ENCODE measurements at regions not wholly inside any gene's neighbourhood (a gene's known extent, or its start where the extent isn't known, plus 50 kb on each side); places are given as distances from the start of the nearest gene placed in this dataset.

DNA sequence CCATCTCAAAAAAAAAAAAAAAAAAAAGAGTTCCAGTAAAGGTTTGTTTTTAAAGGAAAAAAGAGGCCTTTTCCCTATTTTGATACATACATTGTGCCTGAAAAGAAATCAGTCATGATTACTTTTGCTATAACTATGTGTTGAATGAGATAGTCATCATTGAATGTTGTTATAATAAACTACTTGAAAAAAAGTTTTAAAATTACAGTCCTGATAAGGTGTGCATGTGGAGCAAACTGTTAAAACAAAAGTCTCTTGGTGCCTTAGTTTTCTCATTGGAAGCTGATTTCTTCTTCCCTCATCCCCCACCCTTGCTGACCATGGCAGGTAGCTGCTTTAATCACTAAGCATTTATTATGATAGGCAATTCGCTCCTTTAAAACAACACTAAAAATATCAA lies 172.3 kb upstream of the TBCA start:
- Histone ChIP-seq H3K4me1 (ENCODE audit: control insufficient read depth, insufficient read depth, low read length, poor library complexity, severe bottlenecking) (no peaks in the 10 kb centered on the region), H3K27me3 (replicated peaks; ENCODE audit: control insufficient read depth, insufficient read depth, low read length, poor library complexity, severe bottlenecking) (no peaks in the 10 kb centered on the region), H3K36me3 (ENCODE audit: control insufficient read depth, insufficient read depth, low read length) (no peaks in the 10 kb centered on the region), H3K27ac (ENCODE audit: insufficient read depth, low read length, poor library complexity, severe bottlenecking) (no peak overlapping the region), H3K9me3 (ENCODE audit: control insufficient read depth, low read length) (no peaks in the 10 kb centered on the region), H3K4me3 (ENCODE audit: insufficient read depth, low read depth, low read length, poor library complexity, severe bottlenecking) (no peak overlapping the region)
- DNase-seq = no peak

GRCh38 chr5:77947041-77947428 lies 170.9 kb upstream of the TBCA start:
- no peaks in the 10 kb centered on the region for H3K27me3 ChIP-seq (replicated peaks; ENCODE audit: control insufficient read depth, insufficient read depth, low read length, poor library complexity, severe bottlenecking)
- no peak for DNase-seq
- H3K36me3 ChIP-seq (ENCODE audit: control insufficient read depth, insufficient read depth, low read length) = no peaks in the 10 kb centered on the region
- H3K4me1 ChIP-seq (ENCODE audit: control insufficient read depth, insufficient read depth, low read length, poor library complexity, severe bottlenecking) = no peaks in the 10 kb centered on the region
- H3K27ac ChIP-seq (ENCODE audit: insufficient read depth, low read length, poor library complexity, severe bottlenecking) = no peak overlapping the region
- H3K4me3 ChIP-seq (ENCODE audit: insufficient read depth, low read depth, low read length, poor library complexity, severe bottlenecking) = no peak overlapping the region
- no peaks in the 10 kb centered on the region for H3K9me3 ChIP-seq (ENCODE audit: control insufficient read depth, low read length)

DNA sequence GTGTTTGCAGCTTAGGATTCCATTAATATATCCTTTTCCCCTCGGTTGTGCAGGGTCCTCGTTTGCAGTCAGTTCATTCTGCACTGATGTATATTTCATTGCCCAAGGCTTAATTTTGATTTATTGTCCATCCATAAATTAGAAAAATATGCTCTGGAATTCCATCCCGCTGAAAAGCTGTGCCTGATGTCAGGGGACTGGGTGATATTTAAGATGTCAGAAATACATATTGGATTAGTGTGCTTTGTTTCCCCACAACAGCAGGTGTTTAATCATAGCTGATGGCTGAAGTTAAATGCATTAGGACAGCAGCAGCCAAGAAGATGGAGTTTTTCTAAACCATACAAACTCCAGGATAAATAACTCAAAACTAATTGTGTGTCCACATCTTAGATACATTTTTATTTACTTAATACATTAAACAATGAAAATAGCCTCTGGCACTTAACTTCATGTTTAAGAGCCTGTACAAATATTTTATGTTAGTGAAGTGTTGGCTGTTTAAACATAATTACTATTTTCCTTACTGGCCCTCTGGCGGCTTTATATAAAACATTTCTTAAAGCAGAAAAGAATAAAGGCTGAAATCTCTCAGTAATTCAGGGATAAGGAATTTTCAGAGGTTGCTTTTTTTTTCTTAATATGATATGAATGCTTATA lies 170.4 kb upstream of the TBCA start:
- Histone ChIP-seq H3K27ac (ENCODE audit: insufficient read depth, low read length, poor library complexity, severe bottlenecking) (no peak overlapping the region), H3K9me3 (ENCODE audit: control insufficient read depth, low read length) (no peaks in the 10 kb centered on the region), H3K27me3 (replicated peaks; ENCODE audit: control insufficient read depth, insufficient read depth, low read length, poor library complexity, severe bottlenecking) (no peaks in the 10 kb centered on the region), H3K4me3 (ENCODE audit: insufficient read depth, low read depth, low read length, poor library complexity, severe bottlenecking) (no peak overlapping the region), H3K4me1 (ENCODE audit: control insufficient read depth, insufficient read depth, low read length, poor library complexity, severe bottlenecking) (no peaks in the 10 kb centered on the region), H3K36me3 (ENCODE audit: control insufficient read depth, insufficient read depth, low read length) (no peaks in the 10 kb centered on the region)
- no peak for DNase-seq

GRCh38 chr5:77945874-77946273 lies 169.7 kb upstream of the TBCA start:
- Histone ChIP-seq H3K4me1 (ENCODE audit: control insufficient read depth, insufficient read depth, low read length, poor library complexity, severe bottlenecking) (no peaks in the 10 kb centered on the region), H3K36me3 (ENCODE audit: control insufficient read depth, insufficient read depth, low read length) (no peaks in the 10 kb centered on the region), H3K4me3 (ENCODE audit: insufficient read depth, low read depth, low read length, poor library complexity, severe bottlenecking) (no peak overlapping the region), H3K27ac (ENCODE audit: insufficient read depth, low read length, poor library complexity, severe bottlenecking) (no peak overlapping the region), H3K9me3 (ENCODE audit: control insufficient read depth, low read length) (no peaks in the 10 kb centered on the region), H3K27me3 (replicated peaks; ENCODE audit: control insufficient read depth, insufficient read depth, low read length, poor library complexity, severe bottlenecking) (peaks cover 3% of the 10 kb centered on the region)
- no peak for DNase-seq

- H3K27ac ChIP-seq (ENCODE audit: insufficient read depth, low read length, poor library complexity, severe bottlenecking) = no peak overlapping the region
- H3K36me3 ChIP-seq (ENCODE audit: control insufficient read depth, insufficient read depth, low read length) = no peaks in the 10 kb centered on the region
- H3K27me3 ChIP-seq (replicated peaks; ENCODE audit: control insufficient read depth, insufficient read depth, low read length, poor library complexity, severe bottlenecking) = peaks cover 3% of the 10 kb centered on the region
- no peak for DNase-seq
- no peaks in the 10 kb centered on the region for H3K4me1 ChIP-seq (ENCODE audit: control insufficient read depth, insufficient read depth, low read length, poor library complexity, severe bottlenecking)
- H3K9me3 ChIP-seq (ENCODE audit: control insufficient read depth, low read length) = no peaks in the 10 kb centered on the region
- no peak overlapping the region for H3K4me3 ChIP-seq (ENCODE audit: insufficient read depth, low read depth, low read length, poor library complexity, severe bottlenecking)
These were observed 168.7 kb upstream of the TBCA start for GRCh38 chr5:77944757-77945340.

DNA sequence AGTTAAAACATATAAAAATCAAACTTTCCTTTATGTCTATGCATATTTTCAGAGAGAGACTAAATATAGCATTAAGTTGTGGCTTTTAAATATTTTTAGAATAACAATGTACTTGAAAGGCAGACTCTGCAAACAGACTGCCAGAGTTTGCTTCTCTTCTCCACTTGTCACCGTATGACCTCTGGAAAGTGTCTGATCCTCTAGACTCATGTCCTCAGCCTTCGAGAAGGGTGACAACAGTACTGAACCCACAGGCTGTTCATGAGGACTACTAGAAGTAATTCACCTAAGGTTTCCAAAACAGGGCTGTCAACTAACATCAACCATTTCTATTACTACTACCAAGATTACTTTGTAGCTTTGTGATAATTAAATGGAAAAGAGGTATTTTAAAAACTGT lies 167.7 kb upstream of the TBCA start:
- Histone ChIP-seq H3K4me3 (ENCODE audit: insufficient read depth, low read depth, low read length, poor library complexity, severe bottlenecking) (no peak overlapping the region), H3K9me3 (ENCODE audit: control insufficient read depth, low read length) (no peaks in the 10 kb centered on the region), H3K27ac (ENCODE audit: insufficient read depth, low read length, poor library complexity, severe bottlenecking) (no peak overlapping the region), H3K36me3 (ENCODE audit: control insufficient read depth, insufficient read depth, low read length) (no peaks in the 10 kb centered on the region), H3K4me1 (ENCODE audit: control insufficient read depth, insufficient read depth, low read length, poor library complexity, severe bottlenecking) (no peaks in the 10 kb centered on the region), H3K27me3 (replicated peaks; ENCODE audit: control insufficient read depth, insufficient read depth, low read length, poor library complexity, severe bottlenecking) (peaks cover 3% of the 10 kb centered on the region)
- no peak for DNase-seq

- Histone ChIP-seq H3K4me3 (ENCODE audit: insufficient read depth, low read depth, low read length, poor library complexity, severe bottlenecking) (no peak overlapping the region), H3K4me1 (ENCODE audit: control insufficient read depth, insufficient read depth, low read length, poor library complexity, severe bottlenecking) (no peaks in the 10 kb centered on the region), H3K9me3 (ENCODE audit: control insufficient read depth, low read length) (no peaks in the 10 kb centered on the region), H3K36me3 (ENCODE audit: control insufficient read depth, insufficient read depth, low read length) (no peaks in the 10 kb centered on the region), H3K27me3 (replicated peaks; ENCODE audit: control insufficient read depth, insufficient read depth, low read length, poor library complexity, severe bottlenecking) (peaks cover 3% of the 10 kb centered on the region), H3K27ac (ENCODE audit: insufficient read depth, low read length, poor library complexity, severe bottlenecking) (no peak overlapping the region)
- no peak for DNase-seq
These were observed 166.6 kb upstream of the TBCA start for GRCh38 chr5:77942578-77943239.

GRCh38 chr5:77937015-77937908 lies 161.1 kb upstream of the TBCA start:
- no peak overlapping the region for H3K4me3 ChIP-seq (ENCODE audit: insufficient read depth, low read depth, low read length, poor library complexity, severe bottlenecking)
- H3K27ac ChIP-seq (ENCODE audit: insufficient read depth, low read length, poor library complexity, severe bottlenecking) = no peak overlapping the region
- no peak for DNase-seq
- peaks cover 3% of the 10 kb centered on the region for H3K27me3 ChIP-seq (replicated peaks; ENCODE audit: control insufficient read depth, insufficient read depth, low read length, poor library complexity, severe bottlenecking)
- H3K9me3 ChIP-seq (ENCODE audit: control insufficient read depth, low read length) = no peaks in the 10 kb centered on the region
- H3K36me3 ChIP-seq (ENCODE audit: control insufficient read depth, insufficient read depth, low read length) = no peaks in the 10 kb centered on the region
- H3K4me1 ChIP-seq (ENCODE audit: control insufficient read depth, insufficient read depth, low read length, poor library complexity, severe bottlenecking) = no peaks in the 10 kb centered on the region

- no peaks in the 10 kb centered on the region for H3K9me3 ChIP-seq (ENCODE audit: control insufficient read depth, low read length)
- peaks cover 2% of the 10 kb centered on the region for H3K27me3 ChIP-seq (replicated peaks; ENCODE audit: control insufficient read depth, insufficient read depth, low read length, poor library complexity, severe bottlenecking)
- H3K4me3 ChIP-seq (ENCODE audit: insufficient read depth, low read depth, low read length, poor library complexity, severe bottlenecking) = no peak overlapping the region
- H3K27ac ChIP-seq (ENCODE audit: insufficient read depth, low read length, poor library complexity, severe bottlenecking) = no peak overlapping the region
- DNase-seq = no peak
- H3K36me3 ChIP-seq (ENCODE audit: control insufficient read depth, insufficient read depth, low read length) = no peaks in the 10 kb centered on the region
- H3K4me1 ChIP-seq (ENCODE audit: control insufficient read depth, insufficient read depth, low read length, poor library complexity, severe bottlenecking) = no peaks in the 10 kb centered on the region
These were observed 160.2 kb upstream of the TBCA start for GRCh38 chr5:77936365-77936693.
